Hepatocyte (in vitro differentiated cells): ENCODE measurements at regions not wholly inside any gene's neighbourhood (a gene's known extent, or its start where the extent isn't known, plus 50 kb on each side); places are given as distances from the start of the nearest gene placed in this dataset.

Experiments used
- DNase-seq: peaks from one replicate; pipeline ENCODE4 v3.0.0-alpha.2; 2016; ENCODE audit warnings: low spot score
- H2AFZ ChIP-seq: fragments of 200-600 bp; sonication (generic); 2 replicates; pipeline ENCODE4 v1.6.0; 2016; ENCODE audit warnings: antibody characterized with exemption, mild to moderate bottlenecking
- H3K27ac ChIP-seq: fragments of 200-600 bp; sonication (generic); 2 replicates; pipeline ENCODE4 v1.5.1; 2016; ENCODE audit warnings: mild to moderate bottlenecking
- H3K27me3 ChIP-seq: fragments of 200-600 bp; sonication (generic); 2 replicates; pipeline ENCODE4 v1.6.1; 2016
- H3K36me3 ChIP-seq: fragments of 200-600 bp; sonication (generic); replicated peaks from 2 replicates; pipeline ENCODE4 v1.5.1; 2016; ENCODE audit warnings: low read depth; ENCODE audit not compliant: insufficient read depth
- H3K4me1 ChIP-seq: fragments of 200-600 bp; sonication (generic); 2 replicates; pipeline ENCODE4 v1.5.1; 2016; ENCODE audit warnings: mild to moderate bottlenecking, moderate library complexity; ENCODE audit not compliant: insufficient read depth
- H3K4me2 ChIP-seq: fragments of 200-600 bp; sonication (generic); 2 replicates; pipeline ENCODE4 v1.6.0; 2016
- H3K4me3 ChIP-seq: fragments of 200-600 bp; sonication (generic); 2 replicates; pipeline ENCODE4 v1.5.1; 2016; ENCODE audit warnings: mild to moderate bottlenecking
- H3K79me2 ChIP-seq: fragments of 200-600 bp; sonication (generic); 2 replicates; pipeline ENCODE4 v1.6.0; 2017; ENCODE audit warnings: mild to moderate bottlenecking
- H3K9me2 ChIP-seq: fragments of 200-600 bp; sonication (generic); replicated peaks from 2 replicates; pipeline ENCODE4 v1.6.0; 2017; ENCODE audit warnings: mild to moderate bottlenecking; ENCODE audit not compliant: insufficient read depth
- H3K9me3 ChIP-seq: fragments of 200-600 bp; sonication (generic); 2 replicates; pipeline ENCODE4 v1.5.1; 2016; ENCODE audit warnings: low read depth, mild to moderate bottlenecking
- H4K20me1 ChIP-seq: fragments of 200-600 bp; sonication (generic); 2 replicates; pipeline ENCODE4 v1.6.0; 2016; ENCODE audit warnings: mild to moderate bottlenecking; ENCODE audit not compliant: insufficient read depth, poor library complexity, severe bottlenecking
- CTCF ChIP-seq: fragments of 200-600 bp; sonication (generic); IDR thresholded peaks from 2 replicates; pipeline ENCODE4 v1.5.1; 2016; ENCODE audit warnings: antibody characterized with exemption, mild to moderate bottlenecking; ENCODE audit not compliant: poor library complexity
- EZH2 ChIP-seq: fragments of 200-600 bp; sonication (generic); IDR thresholded peaks from 2 replicates; pipeline ENCODE4 v1.6.1; 2016; ENCODE audit warnings: antibody characterized with exemption, mild to moderate bottlenecking, borderline replicate concordance
- EZH2phosphoT487 ChIP-seq: fragments of 200-600 bp; sonication (generic); IDR thresholded peaks from one replicate; pipeline ENCODE4 v1.6.1; 2018; ENCODE audit warnings: antibody characterized with exemption, mild to moderate bottlenecking, low read depth, moderate library complexity; ENCODE audit not compliant: unreplicated experiment, severe bottlenecking
- WGBS: methylation state at CpG from one replicate; pipeline ENCODE4 v1.1.6; 2016; ENCODE audit warnings: low lambda C conversion rate; ENCODE audit errors: missing lambda C conversion rate; 5-methylcytosine and 5-hydroxymethylcytosine counted together

GRCh38 chr20:1786486-1786885 is 108.7 kb upstream of the SIRPA start:
- no peak overlapping the region for H3K4me3 ChIP-seq
- H3K4me1 ChIP-seq, result no peaks in the 10 kb centered on the region
- no peak overlapping the region for H2AFZ ChIP-seq
- no peak overlapping the region for H3K27ac ChIP-seq
- no peaks in the 10 kb centered on the region for H4K20me1 ChIP-seq
- H3K36me3 ChIP-seq, result no peaks in the 10 kb centered on the region
- H3K79me2 ChIP-seq, result no peaks in the 10 kb centered on the region
- peaks cover 15% of the 10 kb centered on the region for H3K27me3 ChIP-seq
- no peaks in the 10 kb centered on the region for H3K9me2 ChIP-seq
- no peak for TF ChIP-seq EZH2phosphoT487
- TF ChIP-seq EZH2, result no peak
- TF ChIP-seq CTCF, result no peak
- 63% methylated on average over 6 of the region's 6 CpGs for WGBS
- no peak for DNase-seq
- H3K4me2 ChIP-seq, result no peak overlapping the region
- no peaks in the 10 kb centered on the region for H3K9me3 ChIP-seq

- no peak overlapping the region for H2AFZ ChIP-seq
- WGBS, result 93% methylated on average over 4 of the region's 4 CpGs
- TF ChIP-seq EZH2 (no peak), EZH2phosphoT487 (no peak), CTCF (no peak)
Measured at GRCh38 chr20:1784586-1784985, 110.6 kb upstream of the SIRPA start.

GRCh38 chr20:1783245-1783644 is 112.0 kb upstream of the SIRPA start:
- Histone ChIP-seq H3K4me2 (no peak overlapping the region), H4K20me1 (no peaks in the 10 kb centered on the region), H3K27ac (no peak overlapping the region), H3K4me1 (no peaks in the 10 kb centered on the region), H2AFZ (no peak overlapping the region), H3K27me3 (peaks cover 10% of the 10 kb centered on the region), H3K4me3 (no peak overlapping the region), H3K36me3 (no peaks in the 10 kb centered on the region), H3K9me3 (no peaks in the 10 kb centered on the region), H3K9me2 (no peaks in the 10 kb centered on the region), H3K79me2 (no peaks in the 10 kb centered on the region)
- DNase-seq, result no peak
- 85% methylated on average over 4 of the region's 4 CpGs for WGBS
- TF ChIP-seq EZH2phosphoT487 (no peak), EZH2 (no peak), CTCF (no peak)

More at GRCh38 chr20:1784586-1784985, 110.6 kb upstream of the SIRPA start:
- H3K27ac ChIP-seq, result no peak overlapping the region
- H3K27me3 ChIP-seq, result peaks cover 15% of the 10 kb centered on the region
- H3K4me2 ChIP-seq, result no peak overlapping the region
- no peaks in the 10 kb centered on the region for H3K9me2 ChIP-seq
- no peak for DNase-seq
- H3K4me1 ChIP-seq, result no peaks in the 10 kb centered on the region
- H3K4me3 ChIP-seq, result no peak overlapping the region
- no peaks in the 10 kb centered on the region for H3K9me3 ChIP-seq
- H3K36me3 ChIP-seq, result no peaks in the 10 kb centered on the region
- H3K79me2 ChIP-seq, result no peaks in the 10 kb centered on the region
- H4K20me1 ChIP-seq, result no peaks in the 10 kb centered on the region

- no peaks in the 10 kb centered on the region for H3K9me2 ChIP-seq
- no peak overlapping the region for H3K4me2 ChIP-seq
- H3K4me3 ChIP-seq, result no peak overlapping the region
- no peak overlapping the region for H3K27ac ChIP-seq
- no peaks in the 10 kb centered on the region for H3K79me2 ChIP-seq
- no peaks in the 10 kb centered on the region for H3K36me3 ChIP-seq
- 84% methylated on average over 3 of the region's 3 CpGs for WGBS
- peaks cover 1% of the 10 kb centered on the region for H3K27me3 ChIP-seq
- no peaks in the 10 kb centered on the region for H4K20me1 ChIP-seq
- no peak for TF ChIP-seq EZH2phosphoT487
- TF ChIP-seq EZH2, result no peak
- no peak for TF ChIP-seq CTCF
- H3K9me3 ChIP-seq, result no peaks in the 10 kb centered on the region
- no peaks in the 10 kb centered on the region for H3K4me1 ChIP-seq
- no peak for DNase-seq
- no peak overlapping the region for H2AFZ ChIP-seq
Measured at GRCh38 chr20:1782181-1782580, 113.0 kb upstream of the SIRPA start.
